Activated B cell treated with CpG ODN at 0.5 μM for 24 hours (primary cell): ENCODE measurements at regions not wholly inside any gene's neighbourhood (a gene's known extent, or its start where the extent isn't known, plus 50 kb on each side); places are given as distances from the start of the nearest gene placed in this dataset.
"Not testable (repeated sequence)": the region's sequence is repeated elsewhere in the genome, so short reads cannot be mapped to it uniquely, and the experiment has no call there.

Experiments used
- ATAC-seq: fragments of 200-7000 bp; cut with Tn5 transposase; one replicate; pipeline ENCODE4 v1.10.0; 2021; ENCODE audit warnings: low read depth, mild to moderate bottlenecking, moderate library complexity
- CTCF ChIA-PET: fragments of 350-600 bp; sonication (Branson Sonifier 250); formaldehyde crosslinking; loops from one replicate; lab custom pipeline; 2021; ENCODE audit warnings: antibody characterized with exemption; lab: Charles Lee
- POLR2A ChIA-PET: fragments of 350-600 bp; sonication (Branson Sonifier 250); formaldehyde crosslinking; loops from one replicate; lab custom pipeline; 2021; ENCODE audit warnings: antibody characterized with exemption; lab: Charles Lee
- DNase-seq: peaks from one replicate; pipeline ENCODE4 v3.0.0; 2022
- H3K27ac Mint-ChIP-seq: one replicate; pipeline ENCODE4 v1.8.0; 2020; ENCODE audit warnings: mixed read lengths
- H3K27me3 Mint-ChIP-seq: one replicate; pipeline ENCODE4 v1.8.0; 2021; ENCODE audit warnings: mixed read lengths
- H3K36me3 Mint-ChIP-seq: one replicate; pipeline ENCODE4 v1.8.0; 2021; ENCODE audit warnings: low read depth, mixed read lengths
- H3K4me1 Mint-ChIP-seq: one replicate; pipeline ENCODE4 v1.8.0; 2021; ENCODE audit warnings: mixed read lengths
- H3K4me3 Mint-ChIP-seq: one replicate; pipeline ENCODE4 v1.8.0; 2020; ENCODE audit warnings: mild to moderate bottlenecking, mixed read lengths
- H3K9me3 Mint-ChIP-seq: one replicate; pipeline ENCODE4 v1.8.0; 2020; ENCODE audit warnings: mixed read lengths
- CTCF ChIP-seq: fragments of 200-600 bp; IDR thresholded peaks from one replicate; pipeline ENCODE4 v1.8.0; 2022; ENCODE audit warnings: antibody characterized with exemption, mild to moderate bottlenecking
- intact Hi-C: fragments of 100-400 bp; cut with micrococcal nuclease; formaldehyde crosslinking; loops from one replicate; pipeline ENCODE4 v1.15.1; 2024

- ATAC-seq (no peak), DNase-seq (no peak)
- no peaks in the 10 kb centered on the region for H3K36me3 Mint-ChIP-seq
- H3K27me3 Mint-ChIP-seq: no peaks in the 10 kb centered on the region
- intact Hi-C loops: no loop called here
- H3K4me3 Mint-ChIP-seq: no peak overlapping the region
- H3K9me3 Mint-ChIP-seq: no peaks in the 10 kb centered on the region
- H3K27ac Mint-ChIP-seq: no peak overlapping the region
- H3K4me1 Mint-ChIP-seq: no peaks in the 10 kb centered on the region
- POLR2A ChIA-PET: no interaction called here
- no peak for TF ChIP-seq CTCF
- CTCF ChIA-PET: no interaction called here
Measured at GRCh38 chr5:9761706-9762105, 131.6 kb upstream of the TAS2R1 start.

DNA sequence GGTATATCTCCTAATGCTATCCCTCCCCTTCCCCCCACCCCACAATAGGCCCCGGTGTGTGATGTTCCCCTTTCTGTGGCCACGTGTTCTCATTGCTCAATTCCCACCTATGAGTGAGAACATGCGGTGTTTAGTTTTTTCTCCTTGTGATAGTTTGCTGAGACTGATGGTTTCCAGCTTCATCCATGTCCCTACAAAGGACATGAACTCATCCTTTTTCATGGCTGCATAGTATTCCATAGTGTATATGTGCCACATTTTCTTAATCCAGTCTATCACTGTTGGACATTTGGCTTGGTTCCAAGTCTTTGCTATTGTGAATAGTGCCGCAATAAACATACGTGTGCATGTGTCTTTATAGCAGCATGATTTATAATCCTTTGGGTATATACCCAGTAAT lies 122.5 kb upstream of the TAS2R1 start:
- H3K4me1 Mint-ChIP-seq, DNase-seq, intact Hi-C loops, H3K36me3 Mint-ChIP-seq, H3K9me3 Mint-ChIP-seq, H3K27me3 Mint-ChIP-seq, POLR2A ChIA-PET, CTCF ChIA-PET, ATAC-seq, H3K4me3 Mint-ChIP-seq, H3K27ac Mint-ChIP-seq: not testable (repeated sequence)

- ATAC-seq (no peak), DNase-seq (no peak)
- intact Hi-C loops: no loop called here
- no peak overlapping the region for H3K4me3 Mint-ChIP-seq
- ChIA-PET POLR2A (no interaction called here), CTCF (no interaction called here)
- TF ChIP-seq CTCF: no peak
- H3K9me3 Mint-ChIP-seq: no peaks in the 10 kb centered on the region
- H3K27me3 Mint-ChIP-seq: no peaks in the 10 kb centered on the region
- no peaks in the 10 kb centered on the region for H3K4me1 Mint-ChIP-seq
- no peaks in the 10 kb centered on the region for H3K36me3 Mint-ChIP-seq
- H3K27ac Mint-ChIP-seq: no peak overlapping the region
Measured at GRCh38 chr5:9743507-9743906, 113.4 kb upstream of the TAS2R1 start.

- no peak for TF ChIP-seq CTCF
- H3K27ac Mint-ChIP-seq: no peak overlapping the region
- POLR2A ChIA-PET: no interaction called here
Measured at GRCh38 chr5:9742848-9743247, 112.7 kb upstream of the TAS2R1 start.

DNA sequence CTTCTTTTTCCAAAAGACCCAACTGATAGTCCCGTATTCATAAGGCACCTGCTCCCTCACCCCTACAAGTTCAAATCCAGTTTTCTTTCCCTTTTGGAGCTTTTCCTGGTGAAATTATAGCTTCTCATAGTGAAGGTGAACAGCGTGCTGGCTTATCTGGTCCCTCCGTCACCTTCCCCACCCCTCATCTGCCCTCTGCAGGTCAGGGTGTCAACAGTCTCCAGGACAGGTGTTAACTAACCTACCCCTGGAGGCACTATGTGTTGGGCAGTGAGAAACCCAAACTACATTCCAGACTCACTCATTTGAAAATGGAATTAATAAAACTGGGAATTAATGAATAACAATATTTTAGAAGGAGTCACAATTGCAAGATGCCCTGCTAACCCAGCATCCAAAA lies 109.0 kb upstream of the TAS2R1 start:
- TF ChIP-seq CTCF: no peak
- ChIA-PET POLR2A (no interaction called here), CTCF (no interaction called here)
- no peak for ATAC-seq
- H3K4me3 Mint-ChIP-seq: no peak overlapping the region
- no peaks in the 10 kb centered on the region for H3K9me3 Mint-ChIP-seq
- H3K27me3 Mint-ChIP-seq: no peaks in the 10 kb centered on the region
- intact Hi-C loops: no loop called here
- H3K36me3 Mint-ChIP-seq: no peaks in the 10 kb centered on the region
- H3K4me1 Mint-ChIP-seq: no peaks in the 10 kb centered on the region
- no peak for DNase-seq
- no peak overlapping the region for H3K27ac Mint-ChIP-seq

More at GRCh38 chr5:9742848-9743247, 112.7 kb upstream of the TAS2R1 start:
- H3K4me3 Mint-ChIP-seq: no peak overlapping the region
- no peaks in the 10 kb centered on the region for H3K36me3 Mint-ChIP-seq
- no peaks in the 10 kb centered on the region for H3K4me1 Mint-ChIP-seq
- intact Hi-C loops: no loop called here
- ATAC-seq: no peak
- CTCF ChIA-PET: no interaction called here
- DNase-seq: no peak
- H3K9me3 Mint-ChIP-seq: no peaks in the 10 kb centered on the region
- H3K27me3 Mint-ChIP-seq: no peaks in the 10 kb centered on the region

DNA sequence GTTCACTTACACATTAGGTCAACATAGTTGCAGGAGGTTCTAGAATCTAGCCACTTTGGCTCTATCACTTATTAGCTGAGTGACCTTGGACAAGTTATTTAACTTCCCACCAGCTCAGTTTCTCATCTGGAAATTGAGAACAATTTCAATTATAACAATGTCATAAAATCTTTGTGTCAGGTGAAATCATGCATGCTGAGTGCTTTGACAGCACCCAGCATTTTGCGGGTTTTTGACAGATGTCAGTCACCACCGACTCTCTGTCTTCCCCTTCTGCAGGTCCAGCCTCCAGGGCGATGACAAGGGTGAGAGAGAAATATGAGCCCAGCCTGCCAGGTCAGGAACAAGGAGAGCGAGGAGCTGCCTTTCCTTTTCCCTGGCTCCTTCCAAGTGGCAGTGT lies 107.1 kb upstream of the TAS2R1 start:
- ATAC-seq: no peak
- no peaks in the 10 kb centered on the region for H3K36me3 Mint-ChIP-seq
- no peak for DNase-seq
- no peaks in the 10 kb centered on the region for H3K27me3 Mint-ChIP-seq
- peaks cover 4% of the 10 kb centered on the region for H3K9me3 Mint-ChIP-seq
- intact Hi-C loops: no loop called here
- TF ChIP-seq CTCF: no peak
- no peak overlapping the region for H3K27ac Mint-ChIP-seq
- ChIA-PET CTCF (no interaction called here), POLR2A (no interaction called here)
- no peaks in the 10 kb centered on the region for H3K4me1 Mint-ChIP-seq
- H3K4me3 Mint-ChIP-seq: no peak overlapping the region
